IPS DF 6.9 (cell line): ENCODE measurements at regions not wholly inside any gene's neighbourhood (a gene's known extent, or its start where the extent isn't known, plus 50 kb on each side); places are given as distances from the start of the nearest gene placed in this dataset.

ENCODE experiments used
- DNase-seq: peaks from one replicate; pipeline ENCODE4 v3.0.0-alpha.2; 2013; ENCODE audit warnings: low read depth, low spot score
- H3K27ac ChIP-seq: one replicate; pipeline ENCODE4 v1.5.1; 2013; ENCODE audit warnings: low read length, control low read depth
- H3K27me3 ChIP-seq: 2 replicates; pipeline ENCODE4 v1.6.1; 2013; ENCODE audit warnings: mild to moderate bottlenecking, low read length; ENCODE audit not compliant: control insufficient read depth, insufficient read depth
- H3K36me3 ChIP-seq: 2 replicates; pipeline ENCODE4 v1.6.1; 2013; ENCODE audit warnings: low read length; ENCODE audit not compliant: control insufficient read depth, insufficient read depth
- H3K4me1 ChIP-seq: 2 replicates; pipeline ENCODE4 v1.6.1; 2013; ENCODE audit warnings: low read length; ENCODE audit not compliant: control insufficient read depth, insufficient read depth
- H3K4me3 ChIP-seq: 2 replicates; pipeline ENCODE4 v1.5.1; 2013; ENCODE audit warnings: mild to moderate bottlenecking, low read length
- H3K9me3 ChIP-seq: 2 replicates; pipeline ENCODE4 v1.6.1; 2013; ENCODE audit warnings: low read length, inconsistent platforms; ENCODE audit not compliant: control insufficient read depth, insufficient read depth
- WGBS: extraction: QIAGEN DNeasy Blood & Tissue Kit; methylation state at CpG from one replicate; pipeline ENCODE4 v1.1.7; 2013; ENCODE audit warnings: mixed read lengths, missing lambda C conversion rate; ENCODE audit not compliant: insufficient read length, insufficient coverage; 5-methylcytosine and 5-hydroxymethylcytosine counted together

DNA sequence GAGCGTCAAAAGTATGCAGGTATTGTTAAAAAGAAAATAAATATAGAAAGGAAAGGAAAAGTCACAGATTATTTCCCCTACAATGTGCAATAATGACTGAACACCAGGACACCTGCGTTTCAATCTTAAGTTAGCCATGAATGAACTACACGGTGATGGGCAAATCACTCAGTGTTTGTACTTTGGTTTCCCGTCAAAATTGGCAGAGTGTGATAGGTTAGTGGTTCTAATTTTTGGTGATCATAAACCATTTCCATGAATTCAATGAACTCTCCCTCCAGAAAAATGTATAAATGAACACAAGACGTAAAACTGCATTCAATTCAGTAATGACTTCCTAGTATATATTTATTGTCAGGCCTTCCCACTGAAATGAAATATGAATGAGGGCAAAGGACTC lies 59.0 kb upstream of the ITGA1 start:
- Histone ChIP-seq H3K27me3 (no peaks in the 10 kb centered on the region), H3K9me3 (no peaks in the 10 kb centered on the region), H3K4me1 (no peaks in the 10 kb centered on the region), H3K36me3 (no peaks in the 10 kb centered on the region), H3K27ac (no peak overlapping the region), H3K4me3 (no peak overlapping the region)
- DNase-seq = no peak
- WGBS = no CpG with 5 or more reads among the region's 5 CpGs

- H3K36me3 ChIP-seq = no peaks in the 10 kb centered on the region
- H3K4me3 ChIP-seq = no peak overlapping the region
- no peak overlapping the region for H3K27ac ChIP-seq
- WGBS = no CpG with 5 or more reads among the region's 1 CpG
- H3K4me1 ChIP-seq = no peaks in the 10 kb centered on the region
- no peaks in the 10 kb centered on the region for H3K9me3 ChIP-seq
- DNase-seq = no peak
- H3K27me3 ChIP-seq = no peaks in the 10 kb centered on the region
Measured at GRCh38 chr5:52731274-52732027, 56.3 kb upstream of the ITGA1 start.

DNA sequence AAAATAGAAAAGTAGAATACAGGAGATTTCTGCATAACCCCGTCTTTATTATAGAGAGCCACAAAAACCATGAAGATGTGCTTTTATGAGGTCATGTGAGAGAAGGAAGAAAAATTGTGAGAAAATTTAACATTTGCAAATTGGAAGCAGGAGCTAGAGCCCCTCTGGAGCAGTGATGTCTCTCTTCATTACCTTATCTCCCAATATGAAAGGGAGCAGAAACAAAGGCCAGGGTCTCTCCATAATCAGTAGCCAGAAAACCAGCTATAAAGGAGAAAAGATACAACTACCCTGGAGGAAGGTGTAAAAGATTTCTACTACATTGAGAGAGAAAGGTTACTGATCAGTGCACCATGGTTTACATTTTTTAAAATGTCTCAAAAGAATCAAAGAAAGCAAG lies 53.2 kb upstream of the ITGA1 start:
- no peak for DNase-seq
- Histone ChIP-seq H3K9me3 (no peaks in the 10 kb centered on the region), H3K4me1 (no peaks in the 10 kb centered on the region), H3K27me3 (no peaks in the 10 kb centered on the region), H3K36me3 (no peaks in the 10 kb centered on the region), H3K4me3 (no peak overlapping the region), H3K27ac (no peak overlapping the region)
- no CpG with 5 or more reads among the region's 1 CpG for WGBS

DNA sequence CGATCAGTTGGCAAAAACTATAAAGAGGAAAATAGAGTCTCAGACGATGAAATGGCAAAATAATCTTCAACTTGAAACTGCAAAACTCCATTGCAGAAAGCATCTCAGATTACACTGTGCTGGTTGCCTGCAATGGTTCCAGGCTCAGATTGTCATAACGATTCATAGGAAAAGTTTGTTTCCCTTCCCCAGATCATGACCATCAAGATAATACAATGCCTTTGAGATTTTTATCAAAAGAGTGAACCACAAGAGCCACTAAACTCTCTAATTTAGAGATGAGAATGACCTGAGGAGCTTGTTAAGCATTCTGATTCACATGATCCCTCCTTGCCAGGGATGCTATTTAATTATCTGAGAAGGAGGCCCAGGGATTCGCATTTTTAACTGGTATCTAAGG lies 52.6 kb upstream of the ITGA1 start:
- Histone ChIP-seq H3K27ac (no peak overlapping the region), H3K4me1 (no peaks in the 10 kb centered on the region), H3K4me3 (no peak overlapping the region), H3K27me3 (no peaks in the 10 kb centered on the region), H3K9me3 (no peaks in the 10 kb centered on the region), H3K36me3 (no peaks in the 10 kb centered on the region)
- no peak for DNase-seq
- WGBS = no CpG with 5 or more reads among the region's 4 CpGs
